Dermis microvascular lymphatic vessel endothelial cell (primary cell): ENCODE measurements at regions not wholly inside any gene's neighbourhood (a gene's known extent, or its start where the extent isn't known, plus 50 kb on each side); places are given as distances from the start of the nearest gene placed in this dataset.

Experiments used
- DNase-seq, 2 donors: peaks; one replicate each; pipeline versions ENCODE4 v3.0.0 to v3.0.0-alpha.2; 2010; ENCODE audit warnings: low read depth in 2 of 2

DNA sequence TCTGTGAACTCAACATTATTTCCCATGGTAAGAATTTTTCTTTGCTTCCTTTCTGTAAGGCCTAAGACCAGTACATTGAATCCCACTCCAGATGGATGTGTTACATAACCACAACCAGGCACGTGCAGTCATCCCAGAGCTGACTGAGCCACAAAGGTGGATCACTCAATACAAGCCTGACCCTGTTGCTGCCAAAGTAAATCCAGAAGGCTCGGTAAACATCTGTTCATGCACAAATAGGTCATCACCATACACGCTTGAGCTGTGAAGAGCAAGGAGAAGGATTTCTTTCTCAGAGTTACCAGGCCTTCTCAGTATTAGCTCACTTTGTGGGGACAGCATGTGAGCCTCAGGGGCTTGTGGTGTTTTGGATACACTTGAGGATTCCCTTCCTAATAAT is 791.4 kb upstream of the FANCL start:
- DNase-seq, result no peak

DNA sequence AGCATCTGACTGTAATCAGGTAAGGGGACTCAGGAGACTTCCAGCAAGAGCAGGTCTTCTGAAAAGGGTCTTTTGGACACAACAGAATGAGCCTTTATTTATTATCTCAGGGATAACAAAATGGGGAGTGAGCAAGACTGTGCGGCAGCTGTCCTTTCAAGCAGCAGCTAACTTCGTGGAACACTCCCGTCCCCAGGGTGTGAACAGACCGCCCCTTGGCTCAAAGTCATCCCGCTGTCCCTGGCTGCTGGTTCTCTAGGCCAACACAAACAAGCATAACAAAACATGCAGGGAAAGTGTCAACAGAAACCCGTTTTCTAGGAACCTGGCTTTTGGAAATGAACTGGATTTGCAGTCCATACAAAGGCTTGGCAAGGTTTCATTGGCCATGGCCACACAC is 787.9 kb upstream of the FANCL start:
- DNase-seq, result no peak

GRCh38 chr2:59027320-59027719 is 786.2 kb upstream of the FANCL start:
- no peak for DNase-seq

DNA sequence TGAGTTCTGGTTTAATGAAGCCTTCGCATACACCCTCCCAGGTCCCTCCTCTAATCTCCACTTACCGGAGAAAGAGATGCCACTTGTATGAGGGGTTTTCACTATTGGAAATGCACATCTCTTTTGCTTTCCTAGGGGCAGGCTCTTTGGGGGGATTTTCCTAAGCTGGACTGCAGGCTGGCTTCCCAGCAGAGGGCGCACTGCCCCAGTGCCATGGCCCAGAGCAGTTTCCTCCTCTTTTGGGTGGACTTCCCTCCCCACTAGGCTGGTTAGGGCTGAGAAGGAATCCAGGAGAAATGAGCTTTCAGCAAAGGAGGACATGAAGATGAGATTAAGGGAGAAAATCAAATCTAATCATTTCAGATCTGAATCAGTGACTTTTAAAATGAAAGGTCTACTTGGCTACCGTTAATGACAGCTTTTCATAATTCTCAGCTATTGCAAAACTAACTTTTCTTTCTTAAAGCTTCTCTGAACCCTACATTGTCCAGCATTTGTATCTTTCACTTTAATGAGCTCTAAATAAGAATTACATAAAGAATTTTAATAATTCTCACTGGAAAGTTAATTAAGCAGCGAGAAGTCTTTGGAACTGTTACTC is 784.1 kb upstream of the FANCL start:
- DNase-seq, result peak; percentile 11 to 20

DNA sequence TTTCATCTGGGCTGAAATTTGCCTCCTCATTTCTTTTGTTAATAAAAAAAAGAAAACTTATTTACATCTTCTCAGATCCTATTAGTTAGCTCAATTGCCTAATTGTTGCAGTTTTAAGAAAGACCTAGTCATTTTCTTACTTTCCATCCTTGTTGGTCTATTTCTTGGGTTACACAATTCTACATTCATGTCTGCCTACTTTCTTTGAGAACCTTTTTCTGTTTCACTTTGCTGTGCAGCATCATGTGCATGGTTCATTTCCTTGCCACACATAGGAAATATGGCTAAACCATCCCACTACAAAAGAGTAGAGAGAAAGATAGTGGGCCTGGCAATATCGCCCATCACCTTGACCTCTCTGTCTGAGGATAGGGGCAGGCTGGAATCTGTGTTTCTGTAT is 780.7 kb upstream of the FANCL start:
- no peak for DNase-seq

- DNase-seq, result no peak
Measured at GRCh38 chr2:59019566-59020159, 778.5 kb upstream of the FANCL start.

GRCh38 chr2:59018737-59019136 is 777.6 kb upstream of the FANCL start:
- no peak for DNase-seq

DNA sequence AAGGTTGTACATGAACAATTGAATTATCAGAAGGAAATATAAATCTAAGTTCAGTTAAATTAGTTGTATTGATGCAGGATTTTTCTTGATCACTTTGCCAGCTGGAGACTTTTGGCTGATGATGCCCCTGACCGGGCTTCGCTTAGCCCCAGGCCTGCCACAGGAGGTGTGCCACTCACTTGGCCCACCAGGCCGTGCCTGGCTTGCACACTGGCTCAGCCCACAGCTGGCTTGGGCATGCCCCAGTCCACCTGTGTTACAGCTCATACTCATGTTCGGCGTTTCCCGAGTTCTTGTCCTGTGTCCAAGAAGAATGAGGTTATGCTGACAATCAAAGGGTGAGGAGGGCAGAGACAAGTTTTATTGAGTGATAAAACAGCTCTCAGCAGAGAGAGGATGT is 773.9 kb upstream of the FANCL start:
- DNase-seq, result no peak

GRCh38 chr2:59012971-59013370 is 771.8 kb upstream of the FANCL start:
- DNase-seq, result no peak

DNA sequence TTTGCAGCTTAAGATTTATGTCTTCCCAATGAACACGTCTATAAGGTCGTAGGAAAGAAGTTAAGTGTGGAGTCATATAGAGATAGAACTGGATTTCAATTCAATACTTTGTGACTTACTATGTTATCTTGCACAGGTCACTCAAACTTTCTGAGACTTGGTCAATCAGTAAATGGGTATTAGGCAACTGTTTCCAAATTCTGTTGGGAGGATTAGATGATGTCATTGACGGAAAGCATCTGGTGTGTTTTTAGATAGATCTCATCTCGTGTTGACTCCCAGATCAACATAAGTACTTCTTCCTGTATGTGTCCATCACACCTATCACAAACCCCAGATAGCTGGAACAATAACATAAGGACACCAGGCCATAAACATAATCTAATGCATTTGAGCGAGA is 771.1 kb upstream of the FANCL start:
- DNase-seq, result no peak

- no peak for DNase-seq
Measured at GRCh38 chr2:59008950-59009349, 767.8 kb upstream of the FANCL start.

DNA sequence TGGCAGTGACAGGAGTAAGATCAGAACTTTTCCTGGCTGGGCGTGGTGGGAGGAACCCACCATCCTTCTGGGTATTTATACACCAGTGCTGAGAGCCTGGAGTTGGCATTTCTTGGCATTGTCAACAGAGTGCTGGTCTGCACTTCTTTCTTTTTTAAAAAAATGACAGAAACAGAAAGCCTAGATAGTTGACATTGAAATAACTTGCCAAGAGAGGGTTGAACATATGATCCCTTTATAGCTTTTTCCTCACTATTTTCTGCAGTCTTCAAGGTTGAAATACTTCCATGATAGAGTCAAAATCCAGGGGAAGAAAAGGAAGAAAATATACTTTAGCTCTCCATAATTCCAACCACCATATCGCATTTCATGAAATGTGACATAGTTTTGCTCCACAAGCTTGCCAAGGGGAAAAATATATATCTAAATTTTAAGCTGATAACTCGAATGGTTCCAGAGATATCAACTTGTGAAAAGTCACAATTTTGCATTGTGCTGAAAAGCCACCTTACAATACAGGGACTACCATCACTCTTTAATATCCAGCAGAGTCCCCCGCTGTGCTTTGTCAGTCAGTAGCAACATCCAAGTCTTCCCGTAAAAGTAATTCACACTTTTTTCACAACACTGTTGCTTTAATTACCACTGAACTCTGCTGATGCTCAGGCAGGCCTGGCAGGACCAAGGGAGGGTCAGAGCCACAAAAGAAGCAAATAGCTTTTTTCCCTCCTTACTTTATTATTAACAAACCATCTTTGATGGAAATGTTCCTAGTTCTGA is 764.9 kb upstream of the FANCL start:
- DNase-seq, result no peak

DNA sequence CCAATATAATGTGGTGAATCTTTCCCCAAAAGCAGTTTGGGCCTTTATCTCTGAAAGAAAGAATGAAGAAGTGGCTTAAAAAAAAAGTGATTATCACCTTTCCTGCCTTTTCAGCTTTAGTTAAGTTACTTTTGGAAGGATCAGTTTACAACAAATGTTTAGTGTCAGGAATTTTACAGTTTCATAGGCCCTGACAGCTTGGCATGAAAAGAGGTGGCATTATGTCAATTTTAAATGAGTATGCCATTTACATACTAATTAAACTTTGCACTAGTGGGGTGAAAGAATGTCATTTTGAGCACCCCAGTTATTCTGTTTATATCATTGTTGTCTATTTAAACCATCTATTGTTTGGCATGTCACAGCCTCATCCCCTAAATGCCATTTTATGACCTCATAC is 763.5 kb upstream of the FANCL start:
- DNase-seq, result no peak

- no peak for DNase-seq
Measured at GRCh38 chr2:59000796-59001195, 759.7 kb upstream of the FANCL start.

DNA sequence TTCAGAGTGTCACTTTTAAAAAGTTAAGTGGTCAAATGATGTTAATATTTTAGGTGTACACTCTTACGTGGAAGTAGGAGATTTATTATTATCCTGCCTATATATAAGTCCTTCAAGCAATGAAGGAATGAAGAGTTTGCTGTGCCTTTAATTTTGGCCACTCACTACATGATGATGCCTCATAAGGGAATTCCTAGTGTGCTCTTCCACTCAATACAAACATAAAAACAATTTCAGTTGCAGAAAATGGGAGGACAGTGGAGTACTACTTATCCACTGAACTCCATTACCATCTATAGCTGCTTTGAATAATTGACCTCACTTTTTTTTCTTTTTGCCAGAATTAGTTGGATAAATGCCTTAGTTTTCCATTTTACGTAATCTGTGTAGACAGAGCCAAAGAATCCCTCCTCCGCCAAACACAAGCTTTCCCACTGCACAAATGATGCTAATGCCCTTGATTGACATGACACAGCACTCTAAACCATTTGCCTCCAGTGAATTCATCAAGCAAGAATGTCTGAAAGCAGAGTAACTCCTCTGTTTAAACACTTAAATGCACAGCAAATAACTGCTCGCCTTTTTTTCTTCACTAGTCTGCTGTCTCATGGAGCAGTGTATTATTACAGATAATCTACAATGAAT is 751.1 kb upstream of the FANCL start:
- no peak for DNase-seq

DNA sequence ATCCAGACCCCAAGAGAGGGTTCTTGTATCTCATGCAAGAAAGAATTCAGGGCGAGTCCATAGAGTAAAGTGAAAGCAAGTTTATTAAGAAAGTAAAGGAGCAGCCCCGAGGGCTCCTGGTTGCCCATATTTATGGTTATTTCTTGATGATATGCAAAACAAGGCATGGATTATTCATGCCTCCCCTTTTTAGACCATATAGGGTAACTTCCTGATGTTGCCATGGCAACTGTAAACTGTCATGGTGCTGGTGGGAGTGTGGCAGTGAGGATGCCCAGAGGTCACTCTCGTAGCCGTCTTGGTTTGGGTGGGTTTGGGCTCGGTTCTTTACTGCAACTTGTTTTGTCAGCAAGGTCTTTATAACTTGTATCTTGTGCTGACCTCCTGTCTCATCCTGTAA is 750.2 kb upstream of the FANCL start:
- DNase-seq, result no peak

DNA sequence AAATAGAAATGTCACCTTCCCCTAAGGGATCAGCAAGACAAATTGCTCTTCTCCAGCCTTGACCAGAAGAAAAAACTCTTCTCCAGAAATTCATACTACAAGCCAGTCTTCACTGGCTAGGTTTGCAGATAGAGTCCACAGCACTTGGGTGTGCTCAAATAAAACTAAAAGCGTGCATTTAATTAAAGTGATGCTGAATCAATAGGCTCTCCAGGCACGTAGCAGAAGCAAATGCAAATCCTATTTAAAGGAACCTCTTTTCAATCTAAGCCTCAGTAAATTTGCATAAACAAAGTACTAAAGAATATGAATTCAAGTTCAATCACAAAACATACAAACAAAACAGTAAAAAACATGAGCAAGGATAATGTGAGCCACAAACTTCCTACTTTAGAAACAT is 744.4 kb upstream of the FANCL start:
- DNase-seq, result no peak

DNA sequence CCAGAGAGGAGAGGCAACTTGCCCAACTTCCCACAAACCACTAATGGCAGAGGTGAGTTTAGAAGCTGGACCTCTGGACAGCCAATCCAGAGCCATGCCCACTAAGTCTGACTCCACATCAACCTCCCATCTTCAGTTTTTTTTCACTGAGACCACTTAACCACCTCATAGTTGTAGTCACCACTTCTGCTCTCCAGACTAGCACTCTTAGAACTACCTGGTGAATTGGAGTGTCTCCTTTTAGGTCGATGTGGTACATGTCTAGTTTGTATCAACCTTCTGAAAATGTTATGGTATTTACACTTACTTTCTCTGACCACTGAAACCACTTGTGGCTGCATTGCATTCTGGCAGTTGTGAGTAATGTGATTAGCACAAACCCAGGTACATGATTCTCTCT is 743.6 kb upstream of the FANCL start:
- no peak for DNase-seq

DNA sequence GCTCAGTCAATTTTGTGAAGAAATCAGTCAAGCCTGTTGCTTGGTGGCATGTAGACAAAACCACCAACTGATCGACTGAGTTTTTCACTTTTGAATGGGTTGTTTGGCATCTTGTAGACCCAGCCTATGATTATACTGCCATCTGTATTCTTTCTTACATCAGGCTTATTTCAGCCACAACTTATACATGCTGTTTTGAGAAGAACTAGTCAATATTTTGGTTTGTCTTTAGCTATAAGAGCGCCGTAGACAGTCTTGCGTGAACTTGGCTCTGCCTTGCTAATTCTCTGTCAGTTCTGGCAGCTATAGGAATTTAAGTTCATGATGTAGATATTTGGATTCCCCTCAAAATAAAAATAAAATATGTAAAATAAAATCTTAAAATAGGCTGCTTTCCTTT is 742.0 kb upstream of the FANCL start:
- DNase-seq, result no peak

DNA sequence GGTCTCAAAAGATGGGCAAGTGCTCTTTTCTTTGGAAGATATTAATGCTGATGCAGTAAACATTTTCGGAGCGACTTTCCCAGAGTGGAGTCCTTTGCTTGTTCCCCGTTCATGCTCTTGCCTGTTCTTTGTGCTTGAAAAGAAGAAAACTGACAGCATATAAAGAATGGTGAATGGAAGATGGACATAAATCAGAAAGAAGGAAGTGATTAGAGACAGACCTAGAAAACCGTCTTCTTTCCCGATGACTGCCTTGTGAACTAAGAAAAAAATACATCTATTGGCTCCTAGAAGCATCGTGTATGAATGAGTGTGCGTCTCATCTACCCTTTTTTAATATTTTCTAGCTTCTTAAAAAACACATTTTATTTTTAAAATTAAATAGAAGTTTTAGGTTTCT is 740.1 kb upstream of the FANCL start:
- no peak for DNase-seq

GRCh38 chr2:58976375-58977071 is 735.4 kb upstream of the FANCL start:
- DNase-seq, result no peak

GRCh38 chr2:58974881-58975280 is 733.8 kb upstream of the FANCL start:
- DNase-seq, result no peak
